ENCODE measurements at regions not wholly inside any gene's neighbourhood (a gene's known extent, or its start where the extent isn't known, plus 50 kb on each side); places are given as distances from the start of the nearest gene placed in this dataset.

DNA sequence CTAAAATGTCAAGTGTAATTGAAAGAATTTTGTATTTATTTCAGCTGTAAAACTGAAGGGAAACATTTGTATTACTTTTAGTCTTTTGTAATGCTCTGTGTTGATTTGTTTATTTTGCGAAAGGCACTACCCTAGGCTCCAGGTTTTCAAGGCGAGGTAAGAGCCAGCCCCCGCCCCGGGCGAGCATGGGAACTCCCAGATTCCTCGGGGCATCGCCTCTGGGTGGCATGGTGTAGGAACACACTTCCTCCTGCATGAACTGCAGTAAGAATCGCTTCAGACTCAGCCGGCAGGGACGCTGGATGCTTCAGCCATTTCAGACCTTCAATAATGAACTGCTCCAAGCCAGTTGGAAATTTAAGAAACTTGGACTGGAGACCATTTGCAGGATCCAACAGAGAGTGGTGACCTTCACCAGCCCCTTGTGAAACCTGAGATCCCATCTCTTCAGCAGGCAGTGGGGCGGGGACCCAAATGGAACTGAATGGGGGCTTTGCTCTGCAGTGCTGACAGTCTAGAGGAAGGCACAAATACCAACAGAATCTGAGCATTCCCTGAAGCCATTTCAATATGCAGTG is 544.3 kb upstream of the MGMT start:
- no peak for TF ChIP-seq EZH2phosphoT487 (IDR thresholded peaks at IDR 0.05; ENCODE audit: borderline replicate concordance, low read length)
- H3K27ac ChIP-seq (ENCODE audit: low read depth, low read length) = no peak overlapping the region
- H3K4me1 ChIP-seq (ENCODE audit: control insufficient read depth, low read length) = no peaks in the 10 kb centered on the region
- H3K9me3 ChIP-seq (ENCODE audit: control insufficient read depth, insufficient read depth, low read length) = peaks cover under 1% of the 10 kb centered on the region; the same call in 1 of the 2 replicates
- H3F3A ChIP-seq (ENCODE audit: control insufficient read depth, insufficient read depth) = no peaks in the 10 kb centered on the region
- H3K9me2 ChIP-seq (replicated peaks; ENCODE audit: control insufficient read depth, low read length) = no peaks in the 10 kb centered on the region
- no peak overlapping the region for H3K4me3 ChIP-seq (ENCODE audit: low read length)
- H3K36me3 ChIP-seq (ENCODE audit: control insufficient read depth, low read length) = no peaks in the 10 kb centered on the region
- H4K20me1 ChIP-seq (ENCODE audit: control insufficient read depth, insufficient read depth, low read depth, low read length) = no peaks in the 10 kb centered on the region
- no peaks in the 10 kb centered on the region for H3K79me2 ChIP-seq (ENCODE audit: control insufficient read depth, low read length)
- no peaks in the 10 kb centered on the region for H3K27me3 ChIP-seq (ENCODE audit: control insufficient read depth, low read length)
- H3K4me2 ChIP-seq (ENCODE audit: low read length) = no peak overlapping the region

DNA sequence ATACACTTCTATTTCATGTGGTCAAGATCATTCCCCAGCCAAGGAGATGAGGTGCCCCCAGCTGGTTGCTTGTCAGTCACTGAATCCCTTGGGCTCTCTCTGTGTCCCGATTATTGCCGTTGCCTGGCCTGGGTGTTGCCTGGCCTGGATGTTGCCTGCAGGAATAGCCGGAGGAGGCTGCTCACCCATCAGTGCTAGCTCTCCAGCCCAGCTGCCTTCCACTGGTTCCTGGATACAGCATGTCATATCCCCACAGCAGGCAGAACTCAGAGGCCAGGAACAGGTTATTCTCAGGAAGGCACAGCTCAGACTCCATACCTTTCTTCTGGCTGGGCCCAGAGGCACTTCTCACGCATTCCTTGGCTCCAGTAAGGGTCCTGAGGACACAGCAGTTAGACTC is 542.1 kb upstream of the MGMT start:
- Histone ChIP-seq H3K27ac (ENCODE audit: low read depth, low read length) (no peak overlapping the region), H3K4me2 (ENCODE audit: low read length) (no peak overlapping the region), H4K20me1 (ENCODE audit: control insufficient read depth, insufficient read depth, low read depth, low read length) (no peaks in the 10 kb centered on the region), H3K27me3 (ENCODE audit: control insufficient read depth, low read length) (no peaks in the 10 kb centered on the region), H3K36me3 (ENCODE audit: control insufficient read depth, low read length) (no peaks in the 10 kb centered on the region), H3K79me2 (ENCODE audit: control insufficient read depth, low read length) (no peaks in the 10 kb centered on the region), H3K4me1 (ENCODE audit: control insufficient read depth, low read length) (no peaks in the 10 kb centered on the region), H3K9me2 (replicated peaks; ENCODE audit: control insufficient read depth, low read length) (no peaks in the 10 kb centered on the region), H3K4me3 (ENCODE audit: low read length) (no peak overlapping the region), H3K9me3 (ENCODE audit: control insufficient read depth, insufficient read depth, low read length) (peaks cover 5% of the 10 kb centered on the region; the same call in 1 of the 2 replicates), H3F3A (ENCODE audit: control insufficient read depth, insufficient read depth) (no peaks in the 10 kb centered on the region)
- no peak for TF ChIP-seq CTCF (IDR thresholded peaks at IDR 0.05; ENCODE audit: low read depth, low read length, poor library complexity, severe bottlenecking)
- TF ChIP-seq EZH2phosphoT487 (IDR thresholded peaks at IDR 0.05; ENCODE audit: borderline replicate concordance, low read length) = no peak

DNA sequence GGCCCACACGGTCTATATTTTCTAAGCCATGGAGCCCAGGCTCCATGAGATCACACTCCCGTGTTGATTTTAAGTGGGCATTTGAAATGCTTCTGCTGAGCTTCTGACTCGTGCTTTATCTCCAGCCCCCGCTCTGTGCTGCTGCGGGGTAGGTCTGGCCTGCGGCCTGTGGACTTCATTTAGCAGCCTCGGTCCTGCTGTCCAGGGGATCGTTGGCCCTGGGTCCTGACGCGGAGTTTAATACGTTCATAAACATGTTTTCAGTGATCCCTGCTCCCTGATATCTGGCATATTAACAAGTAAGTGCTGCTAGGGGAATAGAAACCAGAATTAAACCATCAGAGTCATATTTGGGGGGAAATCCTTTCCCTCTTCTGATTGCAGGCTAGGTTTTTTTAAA is 540.3 kb upstream of the MGMT start:
- Histone ChIP-seq H4K20me1 (ENCODE audit: control insufficient read depth, insufficient read depth, low read depth, low read length) (no peaks in the 10 kb centered on the region), H3F3A (ENCODE audit: control insufficient read depth, insufficient read depth) (no peaks in the 10 kb centered on the region), H3K27ac (ENCODE audit: low read depth, low read length) (no peak overlapping the region), H3K36me3 (ENCODE audit: control insufficient read depth, low read length) (no peaks in the 10 kb centered on the region), H3K4me2 (ENCODE audit: low read length) (no peak overlapping the region), H3K4me3 (ENCODE audit: low read length) (no peak overlapping the region), H3K4me1 (ENCODE audit: control insufficient read depth, low read length) (no peaks in the 10 kb centered on the region), H3K9me2 (replicated peaks; ENCODE audit: control insufficient read depth, low read length) (no peaks in the 10 kb centered on the region), H3K9me3 (ENCODE audit: control insufficient read depth, insufficient read depth, low read length) (peaks cover 5% of the 10 kb centered on the region; the same call in 1 of the 2 replicates), H3K27me3 (ENCODE audit: control insufficient read depth, low read length) (no peaks in the 10 kb centered on the region), H3K79me2 (ENCODE audit: control insufficient read depth, low read length) (no peaks in the 10 kb centered on the region)
- no peak for TF ChIP-seq EZH2phosphoT487 (IDR thresholded peaks at IDR 0.05; ENCODE audit: borderline replicate concordance, low read length)
- TF ChIP-seq CTCF (IDR thresholded peaks at IDR 0.05; ENCODE audit: low read depth, low read length, poor library complexity, severe bottlenecking) = no peak

- no peaks in the 10 kb centered on the region for H3K36me3 ChIP-seq (ENCODE audit: control insufficient read depth, low read length)
These were observed 539.4 kb upstream of the MGMT start for GRCh38 chr10:128927497-128928161.

More at GRCh38 chr10:128927497-128928161, 539.4 kb upstream of the MGMT start:
- Histone ChIP-seq H4K20me1 (ENCODE audit: control insufficient read depth, insufficient read depth, low read depth, low read length) (no peaks in the 10 kb centered on the region), H3K4me1 (ENCODE audit: control insufficient read depth, low read length) (no peaks in the 10 kb centered on the region), H3K9me2 (replicated peaks; ENCODE audit: control insufficient read depth, low read length) (no peaks in the 10 kb centered on the region), H3K27me3 (ENCODE audit: control insufficient read depth, low read length) (no peaks in the 10 kb centered on the region), H3K27ac (ENCODE audit: low read depth, low read length) (no peak overlapping the region), H3K9me3 (ENCODE audit: control insufficient read depth, insufficient read depth, low read length) (peaks cover 5% of the 10 kb centered on the region; the same call in 1 of the 2 replicates), H3K79me2 (ENCODE audit: control insufficient read depth, low read length) (no peaks in the 10 kb centered on the region), H3K4me3 (ENCODE audit: low read length) (no peak overlapping the region), H3K4me2 (ENCODE audit: low read length) (no peak overlapping the region), H3F3A (ENCODE audit: control insufficient read depth, insufficient read depth) (no peaks in the 10 kb centered on the region)
- no peak for TF ChIP-seq EZH2phosphoT487 (IDR thresholded peaks at IDR 0.05; ENCODE audit: borderline replicate concordance, low read length)
- TF ChIP-seq CTCF (IDR thresholded peaks at IDR 0.05; ENCODE audit: low read depth, low read length, poor library complexity, severe bottlenecking) = no peak

All from DOHH2 (cell line).